ENCODE measurements at regions not wholly inside any gene's neighbourhood (a gene's known extent, or its start where the extent isn't known, plus 50 kb on each side); places are given as distances from the start of the nearest gene placed in this dataset.

- Histone ChIP-seq H3K27ac (no peak overlapping the region), H3K4me1 (peaks cover 16% of the 10 kb centered on the region), H3K9me3 (no peaks in the 10 kb centered on the region), H4K20me1 (no peaks in the 10 kb centered on the region), H3K4me3 (no peak overlapping the region), H3K4me2 (peak overlapping the region; percentile 59), H3K36me3 (no peaks in the 10 kb centered on the region), H3K27me3 (peaks cover 13% of the 10 kb centered on the region), H3K9ac (no peak overlapping the region)
- no peak for TF ChIP-seq Cebpa-rat (IDR thresholded peaks at IDR 0.05)
These were observed 103.3 kb upstream of the AKIP1 start for GRCh38 chr11:8807544-8808225.

- Histone ChIP-seq H3K27me3 (peaks cover 13% of the 10 kb centered on the region), H3K27ac (no peak overlapping the region), H3K4me3 (no peak overlapping the region), H4K20me1 (no peaks in the 10 kb centered on the region), H3K4me1 (peaks cover 16% of the 10 kb centered on the region), H3K9ac (no peak overlapping the region), H3K4me2 (no peak overlapping the region), H3K9me3 (no peaks in the 10 kb centered on the region), H3K36me3 (no peaks in the 10 kb centered on the region)
- no peak for TF ChIP-seq Cebpa-rat (IDR thresholded peaks at IDR 0.05)
These were observed 102.8 kb upstream of the AKIP1 start for GRCh38 chr11:8808226-8808585.

- Histone ChIP-seq H3K27me3 (peaks cover 13% of the 10 kb centered on the region), H3K27ac (no peak overlapping the region), H3K9me3 (no peaks in the 10 kb centered on the region), H3K36me3 (no peaks in the 10 kb centered on the region), H3K4me2 (no peak overlapping the region), H3K4me1 (peaks cover 27% of the 10 kb centered on the region), H3K4me3 (no peak overlapping the region), H4K20me1 (no peaks in the 10 kb centered on the region), H3K9ac (no peak overlapping the region)
- no peak for TF ChIP-seq Cebpa-rat (IDR thresholded peaks at IDR 0.05)
These were observed 101.6 kb upstream of the AKIP1 start for GRCh38 chr11:8809241-8809938.

- H3K4me3 ChIP-seq: no peak overlapping the region
- TF ChIP-seq Cebpa-rat (IDR thresholded peaks at IDR 0.05): no peak
- H3K36me3 ChIP-seq: no peaks in the 10 kb centered on the region
- peak overlapping the region; percentile 49 for H3K4me2 ChIP-seq
- no peak overlapping the region for H3K9ac ChIP-seq
- H4K20me1 ChIP-seq: no peaks in the 10 kb centered on the region
- peaks cover 13% of the 10 kb centered on the region for H3K27me3 ChIP-seq
- no peak overlapping the region for H3K27ac ChIP-seq
- H3K4me1 ChIP-seq: peaks cover 32% of the 10 kb centered on the region
- no peaks in the 10 kb centered on the region for H3K9me3 ChIP-seq
These were observed 101.0 kb upstream of the AKIP1 start for GRCh38 chr11:8809939-8810539.

GRCh38 chr11:8810540-8811301 lies 100.3 kb upstream of the AKIP1 start:
- Histone ChIP-seq H3K27me3 (peaks cover 13% of the 10 kb centered on the region), H3K36me3 (no peaks in the 10 kb centered on the region), H3K9me3 (no peaks in the 10 kb centered on the region), H3K9ac (no peak overlapping the region), H3K4me3 (no peak overlapping the region), H3K4me2 (peak overlapping the region; percentile 49), H3K4me1 (peaks cover 32% of the 10 kb centered on the region), H3K27ac (no peak overlapping the region), H4K20me1 (no peaks in the 10 kb centered on the region)
- TF ChIP-seq Cebpa-rat (IDR thresholded peaks at IDR 0.05): no peak

GRCh38 chr11:8811571-8811970 lies 99.4 kb upstream of the AKIP1 start:
- no peak overlapping the region for H3K27ac ChIP-seq
- no peak overlapping the region for H3K4me2 ChIP-seq
- no peaks in the 10 kb centered on the region for H3K36me3 ChIP-seq
- no peak overlapping the region for H3K4me3 ChIP-seq
- no peak overlapping the region for H3K9ac ChIP-seq
- no peak for TF ChIP-seq Cebpa-rat (IDR thresholded peaks at IDR 0.05)
- no peaks in the 10 kb centered on the region for H4K20me1 ChIP-seq
- peaks cover 13% of the 10 kb centered on the region for H3K27me3 ChIP-seq
- no peaks in the 10 kb centered on the region for H3K9me3 ChIP-seq
- H3K4me1 ChIP-seq: peaks cover 31% of the 10 kb centered on the region

- H3K9me3 ChIP-seq: no peaks in the 10 kb centered on the region
- H4K20me1 ChIP-seq: no peaks in the 10 kb centered on the region
- no peaks in the 10 kb centered on the region for H3K36me3 ChIP-seq
- TF ChIP-seq Cebpa-rat (IDR thresholded peaks at IDR 0.05): no peak
- H3K27me3 ChIP-seq: peaks cover 13% of the 10 kb centered on the region
- peaks cover 23% of the 10 kb centered on the region for H3K4me1 ChIP-seq
- H3K9ac ChIP-seq: no peak overlapping the region
- no peak overlapping the region for H3K4me3 ChIP-seq
- no peak overlapping the region for H3K27ac ChIP-seq
- no peak overlapping the region for H3K4me2 ChIP-seq
These were observed 98.6 kb upstream of the AKIP1 start for GRCh38 chr11:8812438-8812837.

GRCh38 chr11:8813658-8814057 lies 97.3 kb upstream of the AKIP1 start:
- no peak overlapping the region for H3K9ac ChIP-seq
- H3K27ac ChIP-seq: 0 out of 2 replicates have a peak overlapping the region, but pooled peaks have one; percentile 4
- peak overlapping the region; percentile 56 for H3K4me2 ChIP-seq

GRCh38 chr11:8814209-8814922 lies 96.6 kb upstream of the AKIP1 start:
- H3K4me2 ChIP-seq: peak overlapping the region; percentile 56
- peaks cover 23% of the 10 kb centered on the region for H3K4me1 ChIP-seq
- H3K9me3 ChIP-seq: no peaks in the 10 kb centered on the region
- no peak overlapping the region for H3K4me3 ChIP-seq
- no peaks in the 10 kb centered on the region for H4K20me1 ChIP-seq
- no peak for TF ChIP-seq Cebpa-rat (IDR thresholded peaks at IDR 0.05)
- peaks cover 13% of the 10 kb centered on the region for H3K27me3 ChIP-seq
- no peaks in the 10 kb centered on the region for H3K36me3 ChIP-seq
- H3K9ac ChIP-seq: peak overlapping the region; percentile 5; the same call in 1 of the 2 replicates
- H3K27ac ChIP-seq: 0 out of 2 replicates have a peak overlapping the region, but pooled peaks have one; percentile 4

More at GRCh38 chr11:8813658-8814057, 97.3 kb upstream of the AKIP1 start:
- H3K9me3 ChIP-seq: no peaks in the 10 kb centered on the region
- peaks cover 23% of the 10 kb centered on the region for H3K4me1 ChIP-seq
- peaks cover 13% of the 10 kb centered on the region for H3K27me3 ChIP-seq
- no peak for TF ChIP-seq Cebpa-rat (IDR thresholded peaks at IDR 0.05)
- no peaks in the 10 kb centered on the region for H3K36me3 ChIP-seq
- H3K4me3 ChIP-seq: no peak overlapping the region
- no peaks in the 10 kb centered on the region for H4K20me1 ChIP-seq

All from BLaER1 (cell line).